HK-2 (cell line): ENCODE measurements at regions not wholly inside any gene's neighbourhood (a gene's known extent, or its start where the extent isn't known, plus 50 kb on each side); places are given as distances from the start of the nearest gene placed in this dataset.

Experiments
- DNase-seq: peaks from one replicate; pipeline ENCODE4 v3.0.0-alpha.2; 2018; ENCODE audit not compliant: unreplicated experiment

- DNase-seq = no peak
Measured at GRCh38 chr3:104460477-104461406, 906.0 kb upstream of the ALCAM start.

- no peak for DNase-seq
Measured at GRCh38 chr3:104461431-104461830, 905.3 kb upstream of the ALCAM start.

DNA sequence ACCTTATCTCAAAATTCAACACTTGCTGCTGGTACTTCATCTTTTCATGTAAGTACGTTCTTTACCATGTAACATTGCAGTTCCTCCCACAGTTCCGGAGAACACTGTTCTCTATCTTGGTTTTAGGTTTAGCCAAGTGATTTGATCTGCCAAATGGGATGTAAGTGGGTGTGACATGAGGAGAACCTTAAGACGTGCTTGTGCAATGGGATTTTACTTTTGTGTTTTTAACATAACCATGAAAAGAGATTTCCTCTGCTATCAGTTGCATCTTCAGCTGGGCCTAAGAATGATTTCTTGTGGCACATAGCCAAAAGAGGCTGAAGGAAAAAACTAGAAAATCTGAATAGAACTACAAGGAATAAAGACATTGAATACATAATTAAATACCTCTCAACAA is 894.5 kb upstream of the ALCAM start:
- no peak for DNase-seq

DNA sequence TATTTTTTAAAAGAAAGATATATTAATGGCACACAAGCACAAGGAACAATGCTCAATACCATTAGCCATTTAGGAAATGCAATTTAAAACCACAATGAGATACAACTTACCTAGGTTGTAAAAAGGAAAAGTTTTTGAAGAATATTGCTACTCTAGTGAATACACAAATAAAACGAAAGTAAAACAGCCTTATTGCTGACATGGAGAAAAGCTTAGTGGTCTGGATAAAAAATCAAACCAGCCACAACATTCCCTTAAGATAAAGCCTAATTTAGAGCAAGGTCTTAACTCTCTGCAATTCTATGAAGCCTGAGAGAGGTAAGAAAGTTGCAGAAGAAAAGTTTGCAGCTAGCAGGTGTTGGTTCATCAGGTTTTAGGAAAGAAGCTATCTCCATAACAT is 892.7 kb upstream of the ALCAM start:
- no peak for DNase-seq

DNA sequence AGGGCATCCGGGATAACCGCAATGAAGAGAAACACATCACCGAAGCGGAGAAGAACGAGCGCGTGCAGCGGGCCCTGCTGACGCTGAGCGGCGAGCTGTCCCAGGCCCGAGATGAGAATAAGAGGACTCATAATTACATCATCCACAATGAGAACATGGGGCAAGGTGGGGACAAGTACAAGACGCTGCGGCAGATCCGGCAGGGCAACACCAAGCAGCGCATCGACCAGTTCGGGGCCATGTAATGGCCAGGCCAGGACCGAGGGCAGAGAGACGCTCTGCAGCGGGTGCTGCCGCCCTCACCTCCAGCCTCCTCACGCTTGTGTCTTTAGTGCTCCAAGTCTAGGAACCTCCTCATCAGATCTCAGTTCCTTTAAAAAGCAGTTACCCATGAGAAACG is 863.7 kb upstream of the ALCAM start:
- no peak for DNase-seq

DNA sequence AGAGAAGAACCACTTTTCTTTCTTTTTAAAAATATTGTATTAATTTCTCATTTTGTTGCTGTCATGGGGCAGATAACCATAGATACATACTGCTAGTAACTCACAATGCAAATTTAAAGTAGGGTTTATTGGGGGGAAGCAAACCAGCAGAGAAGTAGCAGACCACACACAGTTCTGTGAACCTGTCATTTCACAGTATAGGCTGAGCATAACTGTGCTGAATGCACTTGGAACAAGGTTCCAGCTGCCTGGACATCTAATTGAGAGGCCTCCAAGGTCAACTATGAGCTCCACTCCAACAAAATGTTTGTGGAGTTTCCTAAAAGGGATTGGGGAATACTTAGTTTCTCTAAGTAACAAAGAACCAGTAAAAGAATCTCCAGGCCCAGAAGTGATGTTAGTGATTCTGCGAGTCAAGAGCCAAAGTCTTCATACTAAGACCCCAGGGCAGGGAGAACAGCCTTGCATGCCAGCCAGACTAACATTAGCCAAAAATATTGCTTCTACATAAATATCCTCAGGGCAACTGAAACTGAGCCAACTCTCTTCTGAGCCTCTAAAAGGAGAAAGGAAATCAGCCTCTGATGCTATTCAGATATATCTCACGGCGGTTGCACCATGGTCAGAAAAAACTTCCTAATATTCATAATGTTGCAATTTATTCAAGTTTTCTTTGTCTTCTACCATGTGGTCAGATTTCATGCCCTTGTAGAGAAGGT is 856.4 kb upstream of the ALCAM start:
- DNase-seq = no peak

DNA sequence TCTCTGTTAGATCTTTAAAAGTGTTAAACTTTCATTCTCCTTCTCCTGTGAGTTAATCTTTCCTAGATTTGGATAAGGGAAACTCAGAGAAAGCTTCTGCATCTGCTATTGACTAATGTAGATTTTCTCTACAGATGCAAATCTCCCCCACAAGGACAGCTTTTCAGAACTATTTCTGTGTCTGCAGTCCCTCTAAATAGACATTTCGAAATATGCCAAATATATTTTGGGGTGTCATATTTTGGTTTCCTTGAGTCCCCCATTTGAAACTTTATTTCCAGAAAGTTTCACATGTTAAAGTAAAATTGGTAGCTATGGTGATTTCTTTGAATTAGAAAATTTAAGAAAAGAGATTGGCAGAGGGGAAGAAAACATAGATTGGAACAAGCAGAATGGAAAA is 852.3 kb upstream of the ALCAM start:
- no peak for DNase-seq

DNA sequence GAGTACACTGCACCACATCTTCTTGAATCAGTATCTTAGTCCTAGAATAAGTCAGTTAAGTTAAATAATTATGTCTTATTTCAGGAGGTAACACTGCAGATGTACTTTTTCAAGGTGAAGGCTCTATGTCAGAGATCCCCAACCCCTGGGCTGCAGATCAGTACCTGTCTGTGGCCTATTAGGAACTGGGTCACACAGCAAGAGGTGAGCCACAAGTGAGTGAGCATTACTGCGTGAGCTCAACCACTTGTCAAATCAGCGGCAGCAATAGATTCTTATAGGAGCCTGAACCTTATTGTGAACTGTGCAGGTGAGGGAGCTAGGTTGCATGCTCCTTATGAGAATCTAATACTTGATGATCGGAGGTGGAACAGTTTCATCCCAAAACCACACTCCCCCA is 851.9 kb upstream of the ALCAM start:
- DNase-seq = no peak

DNA sequence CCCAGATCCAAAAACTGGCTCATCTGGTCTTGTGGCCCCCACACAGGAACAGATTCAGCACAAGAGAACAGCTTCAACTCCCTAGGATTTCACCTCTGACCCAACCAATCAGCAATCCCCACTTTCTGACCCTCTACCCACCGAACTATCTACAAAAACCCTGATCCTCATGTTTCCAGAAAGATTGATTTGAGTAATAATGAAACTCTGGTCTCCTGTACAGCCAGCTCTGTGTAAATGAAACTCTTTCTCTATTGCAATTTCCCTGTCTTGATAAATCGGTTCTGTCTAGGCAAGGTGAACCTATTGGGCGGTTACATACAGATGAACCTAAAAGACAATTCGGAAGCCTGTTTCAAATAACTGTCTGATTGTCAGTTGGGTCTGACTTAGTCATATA is 847.6 kb upstream of the ALCAM start:
- no peak for DNase-seq

GRCh38 chr3:104519468-104520227 is 847.1 kb upstream of the ALCAM start:
- no peak for DNase-seq

DNA sequence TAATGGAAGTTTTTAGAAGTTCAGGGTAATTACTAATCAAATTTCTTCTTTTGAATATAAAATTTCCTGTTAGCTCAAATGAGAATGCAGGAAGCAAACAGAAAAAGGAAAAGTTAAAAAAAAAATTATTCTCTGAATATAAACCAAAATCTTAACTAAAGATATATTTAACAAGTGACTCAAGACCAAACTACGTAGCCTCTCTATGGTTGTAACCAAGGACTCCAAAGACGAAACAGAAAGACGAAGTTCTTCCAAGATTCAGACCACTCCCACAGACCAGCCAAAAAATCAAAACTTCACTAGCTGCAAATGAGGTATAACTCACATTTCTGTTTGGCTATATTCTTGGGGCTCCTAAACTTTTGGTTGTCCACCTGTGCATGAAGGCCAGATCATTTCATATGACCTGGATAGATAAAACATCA is 846.5 kb upstream of the ALCAM start:
- DNase-seq = no peak

DNA sequence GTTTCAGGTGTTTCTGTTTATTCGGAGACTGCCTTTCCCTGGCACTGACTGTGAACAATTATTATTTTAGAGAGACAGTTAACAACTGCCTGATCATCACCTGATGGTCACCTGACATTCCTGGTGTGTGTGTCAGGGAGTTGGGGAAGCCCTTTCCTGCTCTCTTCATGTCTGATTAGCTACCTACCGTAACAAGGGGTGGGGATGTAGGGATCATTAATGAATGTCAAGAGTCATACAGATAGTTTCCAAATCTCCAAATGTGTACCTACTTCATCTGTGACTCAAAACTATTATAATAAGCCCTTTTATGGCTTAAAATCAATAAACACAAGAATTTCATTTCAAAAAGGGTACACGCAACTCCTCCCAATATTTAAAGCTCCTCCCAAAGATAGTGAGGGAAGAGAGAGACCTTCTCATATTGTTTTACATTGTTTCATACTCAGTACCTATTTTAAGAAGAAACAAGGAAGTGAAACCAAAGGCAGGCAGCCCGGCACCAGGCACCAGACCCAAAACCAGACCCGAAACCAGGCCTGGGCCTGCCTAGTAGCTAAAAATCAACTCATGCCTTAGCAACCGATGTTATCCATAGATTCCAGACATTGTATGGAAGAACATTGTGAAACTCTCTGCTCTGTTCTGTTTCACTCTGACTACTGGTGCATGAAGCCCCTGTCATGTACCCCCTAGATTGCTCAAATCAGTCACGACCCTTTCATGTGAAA is 844.9 kb upstream of the ALCAM start:
- DNase-seq = no peak

DNA sequence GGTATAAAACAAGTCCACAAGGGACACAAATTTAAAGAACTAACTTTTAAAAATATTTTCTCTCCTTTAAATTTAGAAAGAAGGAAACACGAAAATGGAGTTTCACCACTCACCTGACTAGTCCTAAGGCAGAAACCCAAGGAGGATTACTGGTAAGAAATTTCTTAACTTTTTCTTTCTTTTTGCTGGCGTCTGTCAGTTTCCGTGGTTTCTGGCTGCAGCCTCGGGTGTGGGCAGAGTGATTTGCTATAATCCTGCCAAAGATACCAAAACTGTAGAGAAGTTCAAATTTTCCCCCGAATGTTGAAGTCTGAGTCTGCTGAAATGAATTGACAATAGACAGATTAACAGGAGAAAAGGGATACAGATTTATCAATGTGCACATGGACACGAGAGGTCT is 843.6 kb upstream of the ALCAM start:
- no peak for DNase-seq

GRCh38 chr3:104526901-104527401 is 839.8 kb upstream of the ALCAM start:
- no peak for DNase-seq

- DNase-seq = no peak
Measured at GRCh38 chr3:104530934-104531333, 835.8 kb upstream of the ALCAM start.

DNA sequence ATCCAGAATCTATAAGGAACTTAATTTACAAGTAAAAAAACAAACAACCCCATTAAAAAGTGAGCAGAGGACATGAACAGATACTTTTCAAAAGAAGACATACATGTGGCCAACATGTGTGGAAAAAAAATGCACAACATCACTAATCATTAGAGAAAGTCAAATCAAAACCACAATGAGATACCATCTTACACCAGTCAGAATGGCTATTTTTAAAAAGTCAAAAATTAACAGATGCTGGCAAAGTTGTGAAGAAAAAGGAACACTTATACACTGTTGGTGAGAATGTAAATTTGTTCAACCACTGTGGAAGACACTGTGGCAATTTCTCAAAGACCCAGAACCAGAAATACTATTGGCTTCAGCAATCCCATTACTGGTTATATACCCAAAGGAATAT is 830.0 kb upstream of the ALCAM start:
- no peak for DNase-seq

DNA sequence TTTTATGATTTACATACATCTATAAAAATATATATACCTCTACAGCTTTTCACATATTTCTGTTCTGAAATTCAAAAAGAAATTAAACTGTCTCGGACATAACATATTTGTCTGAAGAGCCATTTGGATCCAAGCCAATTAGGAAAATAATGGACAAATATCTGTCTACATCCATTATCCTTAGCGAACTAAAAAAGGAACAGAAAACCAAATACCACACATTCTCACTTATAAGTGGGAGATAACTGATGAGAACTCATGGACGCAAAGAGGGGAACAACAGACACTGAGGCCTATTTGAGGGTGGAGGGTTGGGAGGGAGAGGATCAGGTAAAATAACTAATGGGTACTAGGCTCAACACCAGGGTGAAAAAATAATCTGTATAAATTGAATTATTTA is 829.4 kb upstream of the ALCAM start:
- no peak for DNase-seq

GRCh38 chr3:104546301-104546700 is 820.4 kb upstream of the ALCAM start:
- DNase-seq = no peak

GRCh38 chr3:104547031-104547430 is 819.7 kb upstream of the ALCAM start:
- no peak for DNase-seq

DNA sequence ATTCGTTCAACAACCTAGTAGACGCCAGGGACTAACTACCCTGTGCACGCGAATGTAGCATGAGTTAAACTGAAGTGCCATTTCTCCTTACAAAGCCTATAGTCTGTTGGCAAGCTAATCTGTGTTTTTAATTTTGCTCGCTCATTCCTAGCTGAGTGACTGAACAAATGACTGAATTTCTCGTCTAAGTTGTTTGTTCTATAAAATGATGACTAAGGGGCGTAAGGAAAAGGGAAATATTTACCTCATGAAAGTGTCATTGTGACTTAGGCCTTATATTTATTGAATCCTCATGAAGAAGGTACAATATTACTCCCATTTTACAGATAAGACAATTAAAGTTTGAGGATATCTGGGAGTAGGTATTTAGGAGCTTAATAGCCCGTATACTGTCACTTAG is 818.3 kb upstream of the ALCAM start:
- no peak for DNase-seq

DNA sequence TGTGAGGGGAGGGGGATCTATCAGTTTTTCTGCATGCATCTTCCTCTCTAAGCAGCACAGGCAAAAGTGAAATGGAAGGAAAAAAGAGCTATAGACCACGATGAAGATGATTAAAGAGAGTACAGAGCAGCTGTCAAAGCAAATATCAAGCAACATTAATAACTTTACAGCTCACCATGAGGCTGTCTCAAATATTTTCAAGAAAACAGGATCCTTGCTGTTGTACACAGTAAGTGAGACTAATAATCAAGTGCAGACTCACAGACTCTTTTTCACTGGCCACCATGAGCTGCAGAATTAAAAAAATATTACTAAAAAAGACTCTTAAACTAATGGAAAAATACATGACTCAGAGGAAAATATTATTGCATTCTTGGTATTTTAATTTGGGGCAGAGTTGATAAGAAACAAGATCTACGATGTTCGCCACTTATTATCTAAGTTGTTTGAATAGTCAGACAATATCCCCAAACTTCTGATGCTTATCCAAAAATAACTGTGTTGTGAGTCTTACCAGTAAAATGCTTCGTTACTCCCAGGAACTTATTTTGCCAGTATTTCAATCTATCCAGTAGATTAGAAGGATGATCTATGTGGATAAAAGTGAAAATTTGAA is 817.5 kb upstream of the ALCAM start:
- DNase-seq = no peak
